Mesodermal cell (in vitro differentiated cells): ENCODE measurements at regions not wholly inside any gene's neighbourhood (a gene's known extent, or its start where the extent isn't known, plus 50 kb on each side); places are given as distances from the start of the nearest gene placed in this dataset.

Experiments
- H3K27ac ChIP-seq: 2 replicates; pipeline ENCODE4 v1.7.0; 2013; ENCODE audit warnings: mild to moderate bottlenecking, low read depth, low read length, moderate library complexity; ENCODE audit not compliant: severe bottlenecking
- H3K36me3 ChIP-seq: 2 replicates; pipeline ENCODE4 v1.7.1; 2013; ENCODE audit warnings: mild to moderate bottlenecking, low read length, moderate library complexity; ENCODE audit not compliant: control insufficient read depth, insufficient read depth
- H3K4me1 ChIP-seq: one replicate; pipeline ENCODE4 v1.7.1; 2013; ENCODE audit warnings: mild to moderate bottlenecking, low read length; ENCODE audit not compliant: insufficient read depth, control insufficient read depth, poor library complexity, severe bottlenecking
- H3K4me3 ChIP-seq: 2 replicates; pipeline ENCODE4 v1.7.0; 2013; ENCODE audit warnings: low read length, control low read depth, mild to moderate bottlenecking; ENCODE audit not compliant: insufficient read depth, poor library complexity, severe bottlenecking; ENCODE audit errors: extremely low read depth
- H3K9me3 ChIP-seq: 2 replicates; pipeline ENCODE4 v1.7.1; 2013; ENCODE audit warnings: mild to moderate bottlenecking, low read length, moderate library complexity; ENCODE audit not compliant: control insufficient read depth
- WGBS, 2 experiments: methylation state at CpG; one replicate each; pipeline ENCODE4 v1.1.5; 2013; ENCODE audit warnings: missing lambda C conversion rate in 2 of 2; ENCODE audit not compliant: insufficient coverage in 2 of 2; 5-methylcytosine and 5-hydroxymethylcytosine counted together

DNA sequence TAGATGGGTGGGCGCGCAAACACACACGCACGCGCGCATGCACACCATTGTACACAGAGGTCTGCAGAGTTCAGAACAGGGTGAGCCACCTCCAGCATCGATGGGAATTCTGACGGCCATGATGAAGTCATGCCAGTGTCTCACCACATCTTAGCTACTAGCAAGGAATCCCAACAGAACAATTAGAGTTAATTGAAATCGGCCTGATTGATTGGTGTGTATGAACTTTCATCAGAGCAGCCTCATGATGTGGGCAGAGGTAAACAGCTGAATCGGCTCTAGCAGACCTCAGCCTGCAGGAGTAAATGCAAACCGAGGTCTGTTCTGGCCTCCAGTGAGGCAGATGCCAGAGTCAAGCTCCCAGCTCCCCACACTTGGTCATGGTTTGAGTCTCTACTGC is 200.6 kb downstream of the CBLN1 start:
- Histone ChIP-seq H3K36me3 (no peaks in the 10 kb centered on the region), H3K4me3 (no peak overlapping the region), H3K4me1 (no peaks in the 10 kb centered on the region), H3K9me3 (peaks cover 12% of the 10 kb centered on the region), H3K27ac (no peak overlapping the region)
- WGBS, 2 experiments, result 93% methylated on average over 5 to 11 of the region's 11 CpGs

DNA sequence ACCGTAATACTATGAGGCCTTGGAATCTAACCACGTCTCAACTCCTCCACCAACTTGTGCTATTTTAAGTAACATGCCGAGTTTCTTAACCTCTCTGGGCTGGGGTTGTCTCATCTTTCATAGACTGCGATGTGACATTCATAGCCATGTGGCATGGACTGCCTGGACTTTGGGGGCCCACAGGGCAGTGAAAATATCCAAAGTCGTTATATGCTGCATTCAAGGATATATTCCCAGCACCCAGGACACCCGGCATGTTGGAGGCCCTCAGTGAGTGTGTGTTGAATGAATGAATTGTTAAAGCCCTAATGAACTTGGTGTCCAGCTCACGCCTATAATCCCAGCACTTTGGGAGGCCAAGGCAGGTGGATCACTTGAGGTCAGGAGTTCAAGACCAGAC is 203.1 kb downstream of the CBLN1 start:
- 89 to 91% methylated on average over 6 to 7 of the region's 7 CpGs for WGBS, 2 experiments
- H3K4me3 ChIP-seq, result no peak overlapping the region
- peaks cover 9% of the 10 kb centered on the region for H3K9me3 ChIP-seq
- H3K4me1 ChIP-seq, result no peaks in the 10 kb centered on the region
- no peak overlapping the region for H3K27ac ChIP-seq
- H3K36me3 ChIP-seq, result no peaks in the 10 kb centered on the region

DNA sequence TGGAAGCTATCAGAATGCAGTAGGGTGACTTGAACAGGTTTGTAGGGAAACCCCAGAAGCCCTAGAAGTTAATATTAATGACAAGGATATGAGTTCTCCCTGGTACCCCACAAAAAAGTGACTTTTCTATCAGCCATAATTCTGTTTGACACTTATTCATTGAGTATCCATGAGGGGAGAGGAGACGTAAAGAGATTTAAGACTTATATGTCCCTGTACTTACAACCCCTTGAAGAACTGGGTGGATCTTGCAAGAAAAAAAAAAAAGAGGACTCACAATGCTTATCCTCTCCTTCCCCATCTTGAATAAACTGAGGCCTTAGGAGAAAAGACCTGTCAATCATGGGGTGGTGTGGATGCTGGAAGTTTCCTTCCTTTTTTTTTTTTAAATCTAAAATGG is 203.5 kb downstream of the CBLN1 start:
- Histone ChIP-seq H3K36me3 (no peaks in the 10 kb centered on the region), H3K4me3 (no peak overlapping the region), H3K9me3 (peaks cover 9% of the 10 kb centered on the region), H3K4me1 (no peaks in the 10 kb centered on the region), H3K27ac (no peak overlapping the region)
- WGBS, 2 experiments, result no CpG with 5 or more reads among the region's 1 CpG

DNA sequence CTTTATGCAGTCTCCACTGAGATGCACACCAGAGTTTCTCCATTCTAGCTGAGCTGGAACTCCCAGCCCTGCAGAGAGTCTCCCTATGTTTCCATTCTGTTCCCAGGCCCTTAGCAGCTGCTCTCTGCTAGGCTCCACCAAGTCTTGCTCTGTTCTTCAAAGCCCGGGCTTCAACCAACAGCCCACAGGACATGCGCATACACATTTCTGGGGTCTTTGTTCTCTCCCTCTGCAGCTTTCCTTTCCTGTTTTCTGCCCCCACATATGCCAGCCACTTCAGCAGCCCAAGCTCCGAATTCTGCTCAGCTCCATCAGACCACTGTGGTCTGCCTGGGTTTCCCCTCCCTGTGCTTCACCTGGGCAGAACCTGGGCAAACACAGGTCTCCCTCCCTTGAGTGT is 205.9 kb downstream of the CBLN1 start:
- Histone ChIP-seq H3K4me1 (no peaks in the 10 kb centered on the region), H3K27ac (no peak overlapping the region), H3K4me3 (no peak overlapping the region), H3K36me3 (no peaks in the 10 kb centered on the region), H3K9me3 (peaks cover 9% of the 10 kb centered on the region)
- WGBS, 2 experiments, result 64 to 81% methylated on average over 3 of the region's 3 CpGs

DNA sequence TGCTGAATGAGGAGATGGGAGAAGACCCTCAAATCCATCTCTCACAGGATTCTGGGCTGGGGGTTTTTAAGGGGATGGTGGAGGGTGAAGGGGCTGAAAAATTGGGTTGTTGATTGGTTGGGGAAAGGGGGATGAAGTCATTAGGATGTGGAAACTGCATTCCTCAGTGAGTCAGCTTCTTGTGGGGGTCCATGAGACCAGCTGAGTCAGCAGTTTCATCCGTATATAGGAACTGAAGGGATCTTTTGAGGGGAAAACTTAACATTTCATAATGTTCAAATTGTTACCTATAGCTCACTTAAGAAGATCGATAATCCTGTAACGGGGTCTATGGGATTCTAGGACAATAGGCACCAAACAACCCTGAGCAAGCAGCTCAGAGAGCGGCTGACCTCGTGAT is 213.4 kb downstream of the CBLN1 start:
- Histone ChIP-seq H3K27ac (no peak overlapping the region), H3K9me3 (no peaks in the 10 kb centered on the region), H3K4me1 (no peaks in the 10 kb centered on the region), H3K4me3 (no peak overlapping the region), H3K36me3 (no peaks in the 10 kb centered on the region)
- WGBS, 2 experiments, result 80 to 81% methylated on average over 1 to 5 of the region's 5 CpGs

DNA sequence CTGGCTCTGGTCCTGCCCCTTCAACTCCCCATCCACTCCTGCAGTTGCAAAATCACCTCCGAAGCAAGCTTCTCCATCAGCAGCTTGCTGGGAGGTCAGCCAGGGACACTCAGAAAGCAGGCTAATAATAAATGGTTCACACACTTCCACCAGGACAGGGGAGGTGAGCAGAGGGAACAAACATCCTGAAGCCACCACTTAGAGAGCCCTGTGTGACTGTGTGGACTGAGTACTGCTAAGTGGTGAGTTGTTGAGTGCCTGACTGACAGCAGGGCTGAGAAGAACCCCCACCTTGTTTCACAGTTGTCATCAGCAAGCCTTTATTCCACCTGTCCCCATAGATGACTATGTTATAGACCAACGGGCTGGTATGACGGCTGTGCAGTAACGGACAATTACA is 213.9 kb downstream of the CBLN1 start:
- Histone ChIP-seq H3K9me3 (no peaks in the 10 kb centered on the region), H3K4me1 (no peaks in the 10 kb centered on the region), H3K36me3 (no peaks in the 10 kb centered on the region), H3K4me3 (no peak overlapping the region), H3K27ac (no peak overlapping the region)
- WGBS, 2 experiments, result 75% methylated on average over 4 of the region's 4 CpGs; no CpG with 5 or more reads in 1 of the 2 experiments

DNA sequence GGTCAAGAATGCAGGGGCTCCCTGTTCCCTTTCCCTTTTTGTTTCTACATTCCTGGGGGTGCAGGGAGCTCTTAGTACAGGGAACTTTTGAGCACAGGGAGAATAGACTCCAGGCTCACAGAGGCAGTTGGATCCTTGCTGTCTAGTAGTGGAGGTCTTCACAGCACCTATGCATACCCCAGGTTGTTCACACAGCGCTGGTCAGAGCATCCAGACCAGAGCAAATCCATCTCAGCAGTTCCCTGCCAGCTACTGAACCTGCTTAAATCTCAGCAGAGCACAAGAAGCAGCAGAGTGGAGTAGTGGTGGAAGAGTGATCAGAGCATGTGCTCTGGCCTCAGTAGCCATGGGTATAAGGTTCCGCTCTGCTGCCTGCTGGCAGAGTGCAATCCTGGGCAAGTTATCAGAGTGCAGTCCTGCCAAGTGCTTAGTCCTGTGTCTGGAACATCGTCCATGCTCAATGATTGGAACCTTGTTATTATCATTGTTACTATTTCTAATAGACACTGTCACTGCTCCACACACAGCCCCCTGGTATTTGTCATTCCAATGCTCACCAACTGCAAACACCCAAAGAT is 220.4 kb downstream of the CBLN1 start:
- 83 to 90% methylated on average over 1 to 2 of the region's 3 CpGs for WGBS, 2 experiments
- Histone ChIP-seq H3K27ac (no peak overlapping the region), H3K9me3 (no peaks in the 10 kb centered on the region), H3K36me3 (no peaks in the 10 kb centered on the region), H3K4me1 (no peaks in the 10 kb centered on the region), H3K4me3 (no peak overlapping the region)

DNA sequence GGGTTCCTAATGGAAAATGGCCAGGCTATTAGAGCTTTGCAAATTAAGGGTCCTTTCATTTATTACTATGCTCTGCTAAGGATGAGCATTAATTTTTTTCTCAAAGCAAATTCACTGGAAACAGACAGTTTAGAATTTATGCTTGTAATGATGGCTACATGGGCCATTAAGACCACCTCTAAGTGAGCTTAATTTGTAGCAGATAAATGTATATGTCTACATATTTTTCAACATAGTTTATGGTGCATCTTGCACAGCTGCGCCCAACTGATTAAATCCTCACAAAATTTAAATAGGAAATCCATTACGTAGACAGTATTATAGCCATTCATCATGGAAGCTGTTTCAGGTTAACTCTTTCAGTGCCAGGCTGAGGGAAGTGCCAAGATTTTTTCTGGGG is 220.9 kb downstream of the CBLN1 start:
- H3K4me1 ChIP-seq, result no peaks in the 10 kb centered on the region
- WGBS, 2 experiments, result 100% methylated on average over 1 of the region's 2 CpGs; no CpG with 5 or more reads in 1 of the 2 experiments
- no peak overlapping the region for H3K4me3 ChIP-seq
- H3K36me3 ChIP-seq, result no peaks in the 10 kb centered on the region
- H3K9me3 ChIP-seq, result no peaks in the 10 kb centered on the region
- H3K27ac ChIP-seq, result no peak overlapping the region

DNA sequence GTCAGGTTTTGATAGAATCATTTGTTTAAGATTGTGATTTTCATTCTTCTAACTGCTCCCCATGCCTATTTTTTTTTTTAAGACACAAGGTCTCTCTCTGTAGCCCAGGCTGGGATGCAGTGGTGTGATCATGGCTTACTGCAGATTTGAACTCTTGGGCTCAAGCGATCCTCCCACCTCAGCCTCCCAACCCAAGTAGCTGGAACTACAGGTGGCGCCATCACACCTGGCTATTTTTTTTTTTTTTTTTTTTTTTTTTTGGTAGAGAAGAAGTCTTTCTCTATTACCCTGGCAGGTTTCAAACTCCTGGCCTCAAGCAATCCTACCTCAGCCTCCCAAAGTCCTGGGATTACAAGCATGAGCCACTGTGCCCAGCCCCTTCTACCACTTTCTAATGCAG is 223.3 kb downstream of the CBLN1 start:
- H3K36me3 ChIP-seq, result no peaks in the 10 kb centered on the region
- WGBS, 2 experiments, result no CpG with 5 or more reads among the region's 2 CpGs
- H3K4me1 ChIP-seq, result no peaks in the 10 kb centered on the region

DNA sequence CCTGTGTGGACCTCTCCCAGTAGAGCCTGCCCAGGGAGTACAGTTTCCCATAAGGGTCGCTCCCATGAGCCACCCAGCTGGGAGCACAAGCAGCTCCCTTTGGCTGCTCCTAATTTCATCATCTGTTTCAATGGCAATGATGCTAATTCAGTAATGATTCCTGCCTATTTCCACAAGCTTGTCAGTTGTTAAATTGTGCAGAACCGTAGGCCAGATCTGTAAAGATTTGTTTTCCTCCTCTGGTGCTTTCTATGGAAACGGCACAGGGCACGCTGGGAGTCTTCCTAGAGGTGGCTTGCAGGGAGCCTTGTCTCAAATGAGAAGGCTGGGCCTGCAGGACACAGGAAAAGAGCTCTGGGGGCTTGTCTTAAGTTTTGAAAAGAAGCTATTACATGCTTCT is 223.7 kb downstream of the CBLN1 start:
- WGBS, 2 experiments, result 89 to 98% methylated on average over 4 of the region's 4 CpGs
- no peaks in the 10 kb centered on the region for H3K36me3 ChIP-seq

More for the DNA sequence above, 223.3 kb downstream of the CBLN1 start:
- no peaks in the 10 kb centered on the region for H3K9me3 ChIP-seq
- H3K4me3 ChIP-seq, result no peak overlapping the region
- no peak overlapping the region for H3K27ac ChIP-seq

DNA sequence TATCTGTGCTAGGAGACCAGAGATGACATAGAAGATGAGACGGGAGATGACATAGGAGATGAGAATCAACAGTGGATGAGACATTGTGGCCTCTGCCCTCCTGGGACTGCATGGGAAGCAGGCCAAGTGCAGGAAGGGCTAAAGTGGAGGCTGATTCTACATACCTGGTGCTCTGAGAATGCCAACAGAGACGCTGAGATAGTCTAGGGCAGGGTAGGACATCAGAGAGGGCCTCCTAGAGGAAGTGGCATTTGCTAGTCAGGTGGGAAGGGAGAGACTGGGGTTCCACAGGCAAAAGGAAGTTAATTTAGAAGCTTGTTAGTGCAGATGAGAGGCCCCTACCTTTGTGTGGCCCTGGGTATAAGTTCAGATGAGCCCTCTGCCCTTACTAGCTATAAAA is 224.2 kb downstream of the CBLN1 start:
- Histone ChIP-seq H3K36me3 (no peaks in the 10 kb centered on the region), H3K4me3 (no peak overlapping the region), H3K9me3 (no peaks in the 10 kb centered on the region), H3K27ac (no peak overlapping the region), H3K4me1 (no peaks in the 10 kb centered on the region)
- WGBS, 2 experiments, result 83 to 86% methylated on average over 1 to 2 of the region's 2 CpGs

More for the DNA sequence above, 223.7 kb downstream of the CBLN1 start:
- Histone ChIP-seq H3K4me1 (no peaks in the 10 kb centered on the region), H3K4me3 (no peak overlapping the region), H3K27ac (no peak overlapping the region), H3K9me3 (no peaks in the 10 kb centered on the region)
